Vagina (tissue), 2 donors: ENCODE measurements at regions not wholly inside any gene's neighbourhood (a gene's known extent, or its start where the extent isn't known, plus 50 kb on each side); places are given as distances from the start of the nearest gene placed in this dataset.

Experiments
- DNase-seq, 2 donors: peaks; one replicate each; pipeline ENCODE4 v3.0.0-alpha.2; 2017; ENCODE audit errors: extremely low spot score in 2 of 2
- H3K27ac ChIP-seq: fragments of 200-600 bp; sonication (generic); one replicate; pipeline ENCODE4 v1.5.1; 2019
- H3K27me3 ChIP-seq: fragments of 200-600 bp; sonication (generic); one replicate; pipeline ENCODE4 v1.5.1; 2019
- H3K36me3 ChIP-seq, 2 donors: fragments of 200-600 bp; sonication (generic); one replicate each; pipeline ENCODE4 v1.5.1; 2017 to 2019
- H3K4me1 ChIP-seq: fragments of 200-600 bp; sonication (generic); one replicate; pipeline ENCODE4 v1.5.1; 2019
- H3K4me3 ChIP-seq, 2 donors: fragments of 200-600 bp; sonication (generic); 1 replicate in 1 of 2; 2 replicates in 1 of 2; pipeline ENCODE4 v1.5.1; 2016 to 2019
- H3K9me3 ChIP-seq: fragments of 200-600 bp; sonication (generic); one replicate; pipeline ENCODE4 v1.5.1; 2019
- POLR2A ChIP-seq, 2 donors: fragments of 450-650 bp; IDR thresholded peaks; one replicate each; pipeline ENCODE4 v1.6.1; 2017; ENCODE audit warnings: antibody characterized with exemption in 2 of 2, mild to moderate bottlenecking in 2 of 2, moderate library complexity in 2 of 2
- POLR2AphosphoS5 ChIP-seq, 2 donors: sonication (generic); formaldehyde crosslinking; IDR thresholded peaks; one replicate each; pipeline ENCODE4 v1.9.0; 2017; ENCODE audit warnings: antibody characterized with exemption in 2 of 2, mild to moderate bottlenecking in 2 of 2, low read depth in 1 of 2; ENCODE audit not compliant: insufficient read depth in 1 of 2
- intact Hi-C: fragments of 100-400 bp; cut with DNase I; formaldehyde crosslinking; loops from one replicate; pipeline ENCODE4 v1.15.1; 2023
- TF ChIP-seq, protein P1 (sequence below), 3 experiments: fragments of 450-650 bp in 2 of 3; fragments of 200-600 bp in 1 of 3; sonication (generic) in 1 of 3; IDR thresholded peaks; one replicate each; pipeline ENCODE4 v1.5.1; 2017 to 2019; ENCODE audit warnings: antibody characterized with exemption in 3 of 3, mild to moderate bottlenecking in 2 of 3, moderate library complexity in 2 of 3

DNA sequence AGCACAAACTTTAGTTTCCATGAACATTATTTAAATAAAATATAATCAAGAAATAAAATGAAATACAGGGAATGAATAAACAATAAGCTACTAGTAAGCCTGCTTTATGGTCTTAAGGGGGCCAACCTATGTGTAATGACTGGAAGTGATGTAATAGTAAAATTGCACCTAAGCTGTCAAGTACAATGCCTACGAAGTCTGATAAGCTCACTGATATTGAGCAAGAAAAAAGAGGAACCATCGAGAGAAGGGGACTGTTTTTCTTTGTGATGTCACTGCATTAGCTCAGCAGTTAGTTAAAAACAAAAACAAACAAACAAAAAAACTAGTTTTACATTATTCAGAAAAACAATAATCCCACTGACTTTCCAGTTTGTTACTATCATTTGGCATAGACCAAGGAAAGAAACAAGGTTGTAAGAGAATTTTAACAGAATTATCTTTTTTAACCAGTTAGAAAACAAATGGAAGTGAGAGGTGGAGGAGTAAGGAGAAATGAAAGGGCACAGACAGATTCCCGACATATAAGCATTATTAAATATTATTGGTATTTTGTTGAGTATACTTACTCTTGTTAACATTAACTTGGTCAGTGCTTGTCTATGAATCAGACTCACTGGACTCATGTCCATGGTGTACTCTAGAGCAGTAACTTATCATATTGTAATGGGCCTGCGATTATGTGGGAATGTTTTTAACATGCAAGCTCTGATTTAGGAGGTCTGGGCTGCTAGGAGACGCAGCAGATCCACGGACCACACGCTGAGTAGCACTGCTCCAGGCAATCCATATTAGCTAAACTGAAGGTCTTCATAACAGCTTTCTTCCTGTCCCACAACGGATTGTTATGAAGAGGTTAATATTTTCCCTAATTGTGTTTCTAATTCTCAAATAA, 99.6 kb upstream of the HMGCLL1 start:
- Histone ChIP-seq H3K9me3 (no peaks in the 10 kb centered on the region), H3K36me3 (no peaks in the 10 kb centered on the region), H3K27ac (no peak overlapping the region), H3K4me1 (no peaks in the 10 kb centered on the region), H3K27me3 (no peaks in the 10 kb centered on the region), H3K4me3 (no peak overlapping the region)
- intact Hi-C loops: no loop called here
- TF ChIP-seq POLR2A (IDR thresholded peaks at IDR 0.05): no peak
- TF ChIP-seq, protein P1, sequence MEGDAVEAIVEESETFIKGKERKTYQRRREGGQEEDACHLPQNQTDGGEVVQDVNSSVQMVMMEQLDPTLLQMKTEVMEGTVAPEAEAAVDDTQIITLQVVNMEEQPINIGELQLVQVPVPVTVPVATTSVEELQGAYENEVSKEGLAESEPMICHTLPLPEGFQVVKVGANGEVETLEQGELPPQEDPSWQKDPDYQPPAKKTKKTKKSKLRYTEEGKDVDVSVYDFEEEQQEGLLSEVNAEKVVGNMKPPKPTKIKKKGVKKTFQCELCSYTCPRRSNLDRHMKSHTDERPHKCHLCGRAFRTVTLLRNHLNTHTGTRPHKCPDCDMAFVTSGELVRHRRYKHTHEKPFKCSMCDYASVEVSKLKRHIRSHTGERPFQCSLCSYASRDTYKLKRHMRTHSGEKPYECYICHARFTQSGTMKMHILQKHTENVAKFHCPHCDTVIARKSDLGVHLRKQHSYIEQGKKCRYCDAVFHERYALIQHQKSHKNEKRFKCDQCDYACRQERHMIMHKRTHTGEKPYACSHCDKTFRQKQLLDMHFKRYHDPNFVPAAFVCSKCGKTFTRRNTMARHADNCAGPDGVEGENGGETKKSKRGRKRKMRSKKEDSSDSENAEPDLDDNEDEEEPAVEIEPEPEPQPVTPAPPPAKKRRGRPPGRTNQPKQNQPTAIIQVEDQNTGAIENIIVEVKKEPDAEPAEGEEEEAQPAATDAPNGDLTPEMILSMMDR (IDR thresholded peaks at IDR 0.05): no peak
- TF ChIP-seq POLR2AphosphoS5 (IDR thresholded peaks at IDR 0.05; ENCODE audit: insufficient read depth in 1 of 2, low read depth in 1 of 2): no peak
- no peak for DNase-seq

DNA sequence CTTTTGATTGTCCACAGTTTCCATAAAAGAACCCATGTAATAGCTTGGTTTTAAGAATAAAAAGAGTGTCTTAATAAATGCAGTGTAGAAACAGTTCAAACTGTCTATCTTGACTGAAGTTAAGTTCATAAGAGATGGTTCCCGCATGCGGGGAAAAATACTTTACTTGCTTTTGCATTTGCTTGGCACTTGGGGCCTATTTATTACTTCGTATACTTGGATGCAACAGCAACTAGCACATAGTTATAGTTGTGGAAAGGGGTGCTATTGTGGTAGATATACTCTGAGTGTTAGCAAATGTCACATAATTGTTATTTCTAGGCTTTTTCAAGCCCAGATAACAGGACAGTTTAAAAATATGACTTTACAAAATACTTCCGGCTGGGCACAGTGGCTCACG, 97.7 kb upstream of the HMGCLL1 start:
- H3K27ac ChIP-seq: no peak overlapping the region
- no peak for TF ChIP-seq POLR2A (IDR thresholded peaks at IDR 0.05)
- TF ChIP-seq, protein P1 (IDR thresholded peaks at IDR 0.05): no peak
- no peak for TF ChIP-seq POLR2AphosphoS5 (IDR thresholded peaks at IDR 0.05; ENCODE audit: insufficient read depth in 1 of 2, low read depth in 1 of 2)
- no peak for DNase-seq
- intact Hi-C loops: no loop called here
- H3K4me1 ChIP-seq: no peaks in the 10 kb centered on the region
- H3K36me3 ChIP-seq: no peaks in the 10 kb centered on the region
- no peak overlapping the region for H3K4me3 ChIP-seq
- no peaks in the 10 kb centered on the region for H3K9me3 ChIP-seq
- no peaks in the 10 kb centered on the region for H3K27me3 ChIP-seq

DNA sequence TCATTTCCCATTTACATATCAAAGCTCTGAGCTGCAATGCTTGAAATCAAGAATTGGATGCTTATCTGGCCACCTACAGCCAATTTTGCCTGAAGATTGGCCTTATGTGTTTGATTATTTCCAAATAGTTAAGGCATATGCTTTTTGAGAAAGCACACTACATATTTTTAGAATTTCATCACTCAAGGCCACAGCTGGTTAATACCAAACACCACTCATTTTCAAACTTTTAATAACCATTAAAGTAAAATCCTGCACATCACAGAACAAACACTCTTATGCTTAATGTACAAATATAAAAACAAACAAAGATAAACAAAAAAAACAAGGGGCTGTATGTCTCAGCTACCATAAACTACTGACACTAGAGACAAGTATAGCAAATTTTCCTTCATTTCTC, 96.9 kb upstream of the HMGCLL1 start:
- no peaks in the 10 kb centered on the region for H3K9me3 ChIP-seq
- TF ChIP-seq, protein P1 (IDR thresholded peaks at IDR 0.05): no peak
- TF ChIP-seq POLR2A (IDR thresholded peaks at IDR 0.05): no peak
- intact Hi-C loops: no loop called here

DNA sequence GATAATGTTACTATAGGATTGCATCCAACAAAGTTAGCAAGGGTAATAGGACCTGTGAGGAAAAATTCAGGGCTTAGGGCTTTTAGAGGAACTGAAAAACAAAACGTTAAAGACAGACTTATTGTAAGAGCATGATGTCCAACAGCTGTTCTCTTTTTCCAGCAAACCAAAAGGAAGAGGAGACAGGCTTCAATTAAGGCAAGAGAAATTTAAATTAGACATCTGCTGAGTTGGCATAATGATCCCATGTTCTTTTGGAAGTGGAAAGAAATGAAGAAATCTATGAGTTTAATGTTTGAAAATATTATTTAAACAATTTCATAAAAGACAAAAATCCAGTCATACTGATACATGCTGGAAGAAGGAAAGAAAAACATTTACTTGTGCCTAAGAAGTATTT, 95.7 kb upstream of the HMGCLL1 start:
- Histone ChIP-seq H3K36me3 (no peaks in the 10 kb centered on the region), H3K27me3 (no peaks in the 10 kb centered on the region), H3K9me3 (no peaks in the 10 kb centered on the region), H3K27ac (no peak overlapping the region), H3K4me1 (no peaks in the 10 kb centered on the region), H3K4me3 (no peak overlapping the region)
- intact Hi-C loops: no loop called here
- TF ChIP-seq POLR2AphosphoS5 (IDR thresholded peaks at IDR 0.05; ENCODE audit: insufficient read depth in 1 of 2, low read depth in 1 of 2) (no peak), POLR2A (IDR thresholded peaks at IDR 0.05) (no peak)
- TF ChIP-seq, protein P1 (IDR thresholded peaks at IDR 0.05): no peak
- no peak for DNase-seq

More for the DNA sequence above, 96.9 kb upstream of the HMGCLL1 start:
- no peaks in the 10 kb centered on the region for H3K36me3 ChIP-seq
- no peaks in the 10 kb centered on the region for H3K4me1 ChIP-seq
- H3K4me3 ChIP-seq: no peak overlapping the region
- no peak for DNase-seq
- no peaks in the 10 kb centered on the region for H3K27me3 ChIP-seq
- H3K27ac ChIP-seq: no peak overlapping the region

DNA sequence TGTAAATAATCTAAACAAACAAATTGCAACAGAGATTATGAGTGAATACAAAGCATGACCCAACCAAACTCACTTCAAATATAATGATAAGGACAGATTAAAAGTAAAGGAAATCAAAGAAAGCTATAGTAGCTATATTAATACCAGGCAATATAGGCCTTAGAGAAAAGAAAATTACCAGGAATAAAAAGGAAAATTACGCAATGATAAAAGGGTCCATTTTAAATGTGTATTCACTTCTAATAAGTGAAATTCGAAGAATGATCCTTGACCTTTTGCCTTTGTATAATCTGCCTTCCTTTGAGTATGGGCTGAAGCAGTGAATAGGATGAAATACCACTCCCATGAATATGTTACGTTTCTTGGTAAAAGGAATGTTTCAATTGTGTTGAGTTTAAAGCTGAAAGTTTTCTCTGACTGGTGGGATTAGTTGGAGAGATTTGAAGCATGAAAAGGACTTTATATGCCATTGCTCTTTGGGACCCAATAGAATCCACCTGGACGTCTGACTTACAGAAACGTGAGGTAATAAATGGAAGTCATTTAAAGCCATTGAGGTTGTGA, 91.9 kb upstream of the HMGCLL1 start:
- intact Hi-C loops: no loop called here
- no peaks in the 10 kb centered on the region for H3K9me3 ChIP-seq
- H3K36me3 ChIP-seq: no peaks in the 10 kb centered on the region
- peaks cover 12% of the 10 kb centered on the region for H3K4me1 ChIP-seq
- no peak for TF ChIP-seq POLR2A (IDR thresholded peaks at IDR 0.05)
- TF ChIP-seq, protein P1 (IDR thresholded peaks at IDR 0.05): no peak
- no peak for TF ChIP-seq POLR2AphosphoS5 (IDR thresholded peaks at IDR 0.05; ENCODE audit: insufficient read depth in 1 of 2, low read depth in 1 of 2)
- DNase-seq: no peak
- no peak overlapping the region for H3K4me3 ChIP-seq
- no peaks in the 10 kb centered on the region for H3K27me3 ChIP-seq
- H3K27ac ChIP-seq: no peak overlapping the region
